ENCODE measurements at regions not wholly inside any gene's neighbourhood (a gene's known extent, or its start where the extent isn't known, plus 50 kb on each side); places are given as distances from the start of the nearest gene placed in this dataset.

- 60 to 76% methylated on average over 5 of the region's 5 CpGs for WGBS, 2 donors
- DNase-seq (peak in 2 of 3 donors; percentile 16 to 38), ATAC-seq (ENCODE audit: insufficient read depth, low FRiP score) (no peak)
- no peak overlapping the region for H3K9ac ChIP-seq (ENCODE audit: insufficient read depth in 1 of 2, low read length in 2 of 2)
- H3K27ac ChIP-seq (ENCODE audit: low read depth in 1 of 2, low read length in 1 of 2), result no peak overlapping the region
- H3K36me3 ChIP-seq (ENCODE audit: control insufficient read depth in 4 of 4, insufficient read depth in 4 of 4, low read length in 4 of 4), result no peaks in the 10 kb centered on the region
- H3K9me3 ChIP-seq (ENCODE audit: control insufficient read depth in 4 of 4, insufficient read depth in 3 of 4, low read length in 3 of 4), result no peaks in the 10 kb centered on the region
- TF ChIP-seq CTCF (IDR thresholded peaks at IDR 0.05; ENCODE audit: control extremely low read depth, extremely low read depth), result no peak
- no peak overlapping the region for H3K4me3 ChIP-seq
- H3K27me3 ChIP-seq (ENCODE audit: control insufficient read depth in 3 of 3, insufficient read depth in 3 of 3, low read length in 2 of 3), result no peaks in the 10 kb centered on the region
- H3K4me1 ChIP-seq (ENCODE audit: control insufficient read depth in 5 of 5, insufficient read depth in 5 of 5, low read length in 5 of 5), result peaks cover 0 to 9% (median 0%) of the 10 kb centered on the region in 5 donors
These were observed 366.9 kb downstream of the EPHA4 start for GRCh38 chr2:221205103-221205673.

GRCh38 chr2:221210686-221211085, 361.4 kb downstream of the EPHA4 start:
- DNase-seq (no peak), ATAC-seq (ENCODE audit: insufficient read depth, low FRiP score) (no peak)
- Histone ChIP-seq H3K4me3 (no peak overlapping the region), H3K36me3 (ENCODE audit: control insufficient read depth in 4 of 4, insufficient read depth in 4 of 4, low read length in 4 of 4) (no peaks in the 10 kb centered on the region), H3K27me3 (ENCODE audit: control insufficient read depth in 3 of 3, insufficient read depth in 3 of 3, low read length in 2 of 3) (no peaks in the 10 kb centered on the region), H3K9ac (ENCODE audit: insufficient read depth in 1 of 2, low read length in 2 of 2) (no peak overlapping the region), H3K4me1 (ENCODE audit: control insufficient read depth in 5 of 5, insufficient read depth in 5 of 5, low read length in 5 of 5) (no peaks in the 10 kb centered on the region), H3K9me3 (ENCODE audit: control insufficient read depth in 4 of 4, insufficient read depth in 3 of 4, low read length in 3 of 4) (no peaks in the 10 kb centered on the region), H3K27ac (ENCODE audit: low read depth in 1 of 2, low read length in 1 of 2) (no peak overlapping the region)
- WGBS, 2 donors, result 84 to 88% methylated on average over 2 of the region's 2 CpGs
- no peak for TF ChIP-seq CTCF (IDR thresholded peaks at IDR 0.05; ENCODE audit: control extremely low read depth, extremely low read depth)

GRCh38 chr2:221211653-221212052, 360.5 kb downstream of the EPHA4 start:
- WGBS, 2 donors, result 86 to 89% methylated on average over 3 of the region's 3 CpGs
- Histone ChIP-seq H3K9me3 (ENCODE audit: control insufficient read depth in 4 of 4, insufficient read depth in 3 of 4, low read length in 3 of 4) (no peaks in the 10 kb centered on the region), H3K27ac (ENCODE audit: low read depth in 1 of 2, low read length in 1 of 2) (no peak overlapping the region), H3K4me3 (no peak overlapping the region), H3K36me3 (ENCODE audit: control insufficient read depth in 4 of 4, insufficient read depth in 4 of 4, low read length in 4 of 4) (no peaks in the 10 kb centered on the region), H3K27me3 (ENCODE audit: control insufficient read depth in 3 of 3, insufficient read depth in 3 of 3, low read length in 2 of 3) (no peaks in the 10 kb centered on the region), H3K9ac (ENCODE audit: insufficient read depth in 1 of 2, low read length in 2 of 2) (no peak overlapping the region), H3K4me1 (ENCODE audit: control insufficient read depth in 5 of 5, insufficient read depth in 5 of 5, low read length in 5 of 5) (no peaks in the 10 kb centered on the region)
- DNase-seq, result no peak
- no peak for TF ChIP-seq CTCF (IDR thresholded peaks at IDR 0.05; ENCODE audit: control extremely low read depth, extremely low read depth)
- no peak for ATAC-seq (ENCODE audit: insufficient read depth, low FRiP score)

- Histone ChIP-seq H3K27ac (ENCODE audit: low read depth in 1 of 2, low read length in 1 of 2) (no peak overlapping the region), H3K9me3 (ENCODE audit: control insufficient read depth in 4 of 4, insufficient read depth in 3 of 4, low read length in 3 of 4) (no peaks in the 10 kb centered on the region), H3K4me1 (ENCODE audit: control insufficient read depth in 5 of 5, insufficient read depth in 5 of 5, low read length in 5 of 5) (no peaks in the 10 kb centered on the region), H3K27me3 (ENCODE audit: control insufficient read depth in 3 of 3, insufficient read depth in 3 of 3, low read length in 2 of 3) (no peaks in the 10 kb centered on the region), H3K36me3 (ENCODE audit: control insufficient read depth in 4 of 4, insufficient read depth in 4 of 4, low read length in 4 of 4) (no peaks in the 10 kb centered on the region), H3K9ac (ENCODE audit: insufficient read depth in 1 of 2, low read length in 2 of 2) (no peak overlapping the region), H3K4me3 (no peak overlapping the region)
- DNase-seq (no peak), ATAC-seq (ENCODE audit: insufficient read depth, low FRiP score) (no peak)
- no peak for TF ChIP-seq CTCF (IDR thresholded peaks at IDR 0.05; ENCODE audit: control extremely low read depth, extremely low read depth)
- 88 to 90% methylated on average over 2 of the region's 2 CpGs for WGBS, 2 donors
These were observed 360.0 kb downstream of the EPHA4 start for GRCh38 chr2:221212105-221212504.

Data from lung (tissue), 11 donors.